OCI-LY1 (cell line): ENCODE measurements at regions not wholly inside any gene's neighbourhood (a gene's known extent, or its start where the extent isn't known, plus 50 kb on each side); places are given as distances from the start of the nearest gene placed in this dataset.

Source experiments
- H2AFZ ChIP-seq: fragments of 200-600 bp; sonication (generic), shearing (Covaris generic); 2 replicates; pipeline ENCODE4 v1.6.0; 2014; ENCODE audit warnings: antibody characterized with exemption, mild to moderate bottlenecking, low read length
- H3F3A ChIP-seq: fragments of 200-600 bp; sonication (generic), shearing (Covaris generic); 2 replicates; pipeline ENCODE4 v1.6.0; 2014; ENCODE audit warnings: mild to moderate bottlenecking, antibody characterized with exemption, low read length, moderate library complexity; ENCODE audit not compliant: insufficient read depth
- H3K27ac ChIP-seq: fragments of 200-600 bp; sonication (generic); 2 replicates; pipeline ENCODE4 v1.5.1; 2014; ENCODE audit warnings: low read length, mixed run types, mild to moderate bottlenecking, low read depth; ENCODE audit not compliant: poor library complexity, severe bottlenecking
- H3K27me3 ChIP-seq: fragments of 200-600 bp; sonication (generic); 2 replicates; pipeline ENCODE4 v1.6.0; 2014; ENCODE audit warnings: antibody characterized with exemption, mild to moderate bottlenecking, low read length, moderate library complexity; ENCODE audit not compliant: insufficient read depth
- H3K36me3 ChIP-seq: fragments of 200-600 bp; sonication (generic); 2 replicates; pipeline ENCODE4 v1.6.1; 2014; ENCODE audit warnings: mild to moderate bottlenecking, antibody characterized with exemption, low read length, moderate library complexity, mixed read lengths; ENCODE audit not compliant: insufficient read depth
- H3K4me1 ChIP-seq: fragments of 200-600 bp; sonication (generic); 2 replicates; pipeline ENCODE4 v1.5.1; 2014; ENCODE audit warnings: mild to moderate bottlenecking, low read length, moderate library complexity; ENCODE audit not compliant: insufficient read depth, severe bottlenecking
- H3K4me2 ChIP-seq: fragments of 200-600 bp; sonication (generic), shearing (Covaris generic); 2 replicates; pipeline ENCODE4 v1.6.1; 2014; ENCODE audit warnings: low read length
- H3K4me3 ChIP-seq: fragments of 200-600 bp; sonication (generic); 2 replicates; pipeline ENCODE4 v1.5.1; 2014; ENCODE audit warnings: low read length, low read depth, mild to moderate bottlenecking, mixed read lengths; ENCODE audit not compliant: poor library complexity, severe bottlenecking
- H3K79me2 ChIP-seq: fragments of 200-600 bp; shearing (Covaris generic); 2 replicates; pipeline ENCODE4 v1.6.1; 2016; ENCODE audit warnings: mixed run types, low read length, mixed read lengths; ENCODE audit not compliant: insufficient read depth
- H3K9ac ChIP-seq: fragments of 200-600 bp; sonication (generic), shearing (Covaris generic); 2 replicates; pipeline ENCODE4 v1.6.1; 2014; ENCODE audit warnings: mild to moderate bottlenecking, low read length, mixed read lengths
- H3K9me2 ChIP-seq: fragments of 200-600 bp; sonication (generic), shearing (Covaris generic); 2 replicates; pipeline ENCODE4 v1.6.1; 2014; ENCODE audit warnings: low read depth, mild to moderate bottlenecking, low read length, mixed read lengths
- H3K9me3 ChIP-seq: fragments of 200-600 bp; shearing (Covaris generic); 2 replicates; pipeline ENCODE4 v1.6.1; 2014; ENCODE audit warnings: low read length, mixed read lengths
- H4K20me1 ChIP-seq: fragments of 200-600 bp; sonication (generic), shearing (Covaris generic); 2 replicates; pipeline ENCODE4 v1.6.0; 2016; ENCODE audit warnings: mild to moderate bottlenecking, low read length; ENCODE audit not compliant: insufficient read depth
- CTCF ChIP-seq: fragments of 200-600 bp; sonication (generic), shearing (Covaris generic); IDR thresholded peaks from 2 replicates; pipeline ENCODE4 v1.5.1; 2017; ENCODE audit warnings: mild to moderate bottlenecking, antibody characterized with exemption, low read length, moderate library complexity, mixed read lengths
- EZH2 ChIP-seq: fragments of 200-600 bp; sonication (generic), shearing (Covaris generic); IDR thresholded peaks from 2 replicates; pipeline ENCODE4 v1.8.0; 2017; ENCODE audit warnings: borderline replicate concordance, mixed run types, mild to moderate bottlenecking, antibody characterized with exemption, low read length, moderate library complexity, mixed read lengths

DNA sequence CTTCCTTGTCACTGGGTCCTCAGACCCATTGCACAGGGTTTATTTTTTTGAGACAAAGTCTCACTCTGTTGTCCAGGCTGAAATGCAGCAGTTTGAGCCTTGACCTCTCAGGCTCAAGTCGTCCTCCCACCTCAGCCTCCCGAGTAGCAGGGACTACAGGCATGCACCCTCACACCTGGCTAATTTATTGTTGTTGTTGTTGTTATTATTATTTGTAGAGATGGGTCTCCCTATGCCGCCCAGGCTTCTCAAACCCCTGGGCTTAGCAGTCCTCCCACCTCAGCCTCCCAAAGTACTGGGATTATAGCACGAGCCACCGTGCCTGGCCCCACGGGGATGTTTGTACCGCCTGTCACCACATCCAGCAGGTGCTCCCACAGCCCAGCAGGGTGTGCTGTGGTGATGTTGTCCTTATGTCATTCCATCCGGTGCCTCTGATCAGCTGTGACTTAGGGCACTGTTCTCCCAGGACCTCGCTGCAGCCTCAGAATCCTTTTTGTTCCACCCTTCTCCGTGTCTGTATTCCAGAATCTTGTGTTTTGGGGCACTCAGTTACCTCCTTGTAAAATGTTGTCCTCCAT lies 182.3 kb downstream of the INO80D start:
- Histone ChIP-seq H3K4me2 (no peak overlapping the region), H3K79me2 (no peaks in the 10 kb centered on the region), H3K9me2 (no peaks in the 10 kb centered on the region), H2AFZ (no peak overlapping the region), H3K36me3 (no peaks in the 10 kb centered on the region), H3K4me1 (no peaks in the 10 kb centered on the region), H3K27me3 (peaks cover 3% of the 10 kb centered on the region; the same call in 1 of the 2 replicates), H3F3A (no peaks in the 10 kb centered on the region), H3K9me3 (no peaks in the 10 kb centered on the region), H4K20me1 (no peaks in the 10 kb centered on the region), H3K27ac (no peak overlapping the region), H3K9ac (no peak overlapping the region), H3K4me3 (no peak overlapping the region)
- TF ChIP-seq CTCF (peak; percentile 52), EZH2 (no peak)

DNA sequence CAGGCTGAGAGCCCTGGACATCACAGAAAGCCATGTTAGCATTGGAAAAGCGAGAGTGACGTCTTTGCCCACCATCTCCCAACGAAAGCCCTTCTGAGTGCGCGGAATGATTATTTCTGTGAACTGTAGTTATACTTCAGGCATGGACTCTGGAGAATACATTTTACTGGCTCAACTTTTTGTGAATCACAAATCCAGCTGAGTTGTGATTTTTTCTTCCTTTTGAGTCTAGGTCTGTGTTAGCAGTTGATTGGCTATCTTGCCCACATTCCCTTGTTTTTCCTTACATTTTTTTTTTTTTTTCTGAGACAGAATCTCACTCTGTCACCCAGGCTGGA lies 183.1 kb downstream of the INO80D start:
- no peaks in the 10 kb centered on the region for H3F3A ChIP-seq
- TF ChIP-seq CTCF, result no peak
- TF ChIP-seq EZH2, result no peak
- no peaks in the 10 kb centered on the region for H3K36me3 ChIP-seq
- no peak overlapping the region for H3K27ac ChIP-seq
- H3K4me2 ChIP-seq, result no peak overlapping the region
- no peaks in the 10 kb centered on the region for H4K20me1 ChIP-seq
- no peaks in the 10 kb centered on the region for H3K4me1 ChIP-seq
- H3K9me2 ChIP-seq, result no peaks in the 10 kb centered on the region
- no peak overlapping the region for H3K9ac ChIP-seq
- H3K4me3 ChIP-seq, result no peak overlapping the region
- no peak overlapping the region for H2AFZ ChIP-seq
- no peaks in the 10 kb centered on the region for H3K79me2 ChIP-seq
- H3K27me3 ChIP-seq, result peaks cover 3% of the 10 kb centered on the region; the same call in 1 of the 2 replicates
- no peaks in the 10 kb centered on the region for H3K9me3 ChIP-seq

GRCh38 chr2:205902041-205902899 lies 183.7 kb downstream of the INO80D start:
- Histone ChIP-seq H3K27me3 (peaks cover 3% of the 10 kb centered on the region; the same call in 1 of the 2 replicates), H2AFZ (no peak overlapping the region), H3K4me1 (no peaks in the 10 kb centered on the region), H3K36me3 (no peaks in the 10 kb centered on the region), H3K9me3 (no peaks in the 10 kb centered on the region), H3K4me2 (no peak overlapping the region), H3K9me2 (no peaks in the 10 kb centered on the region), H3K4me3 (no peak overlapping the region), H4K20me1 (no peaks in the 10 kb centered on the region), H3F3A (no peaks in the 10 kb centered on the region), H3K9ac (no peak overlapping the region), H3K27ac (no peak overlapping the region), H3K79me2 (no peaks in the 10 kb centered on the region)
- TF ChIP-seq EZH2 (no peak), CTCF (no peak)
